GM19351 (cell line): ENCODE measurements at regions not wholly inside any gene's neighbourhood (a gene's known extent, or its start where the extent isn't known, plus 50 kb on each side); places are given as distances from the start of the nearest gene placed in this dataset.
"Not testable (repeated sequence)": the region's sequence is repeated elsewhere in the genome, so short reads cannot be mapped to it uniquely, and the experiment has no call there.

Source experiments
- ATAC-seq: cut with Tn5 transposase; IDR thresholded peaks from one replicate; pipeline ENCODE4 v1.9.1; 2021; ENCODE audit warnings: mild to moderate bottlenecking, moderate library complexity; ENCODE audit not compliant: unreplicated experiment

DNA sequence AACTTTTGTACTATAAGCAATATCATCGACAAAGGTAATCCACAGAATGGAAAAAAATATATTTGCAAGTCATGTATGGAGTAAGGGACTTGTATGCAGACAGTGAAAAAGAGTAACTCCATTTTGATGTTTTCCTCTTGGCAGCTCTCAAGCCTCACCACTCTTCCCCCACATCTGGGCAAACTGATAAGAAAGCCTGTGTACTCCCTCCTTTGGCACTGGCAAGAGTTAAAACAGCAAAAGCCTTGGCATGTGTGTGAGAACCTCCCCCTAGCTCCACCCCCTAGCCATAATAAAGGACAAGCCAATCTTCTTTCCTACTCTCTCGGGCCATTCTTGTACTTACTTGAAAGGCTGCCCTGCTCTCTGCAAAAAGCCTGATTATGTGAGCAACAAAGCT is 335.2 kb downstream of the LRATD1 start:
- ATAC-seq: no peak

DNA sequence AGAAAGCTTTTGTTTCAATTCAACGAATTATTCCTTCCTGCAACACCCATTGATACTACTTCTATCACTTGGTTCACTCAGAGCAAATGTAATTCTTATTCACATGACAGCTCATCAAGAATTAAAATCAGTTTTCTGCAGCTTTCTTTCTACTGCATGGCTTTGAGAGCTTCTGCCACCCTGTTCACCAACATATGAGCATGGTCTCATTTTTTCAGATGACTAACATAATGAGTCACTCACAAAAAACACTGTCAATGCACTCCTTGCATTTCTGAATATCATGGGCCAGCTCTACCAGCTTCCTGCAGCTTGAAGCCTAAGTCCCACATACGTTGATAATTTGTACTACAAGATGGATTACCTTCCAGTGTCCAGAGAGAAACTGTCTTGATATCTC is 342.9 kb downstream of the LRATD1 start:
- no peak for ATAC-seq

- ATAC-seq: no peak
Observed at GRCh38 chr2:14977021-14977420, 344.5 kb downstream of the LRATD1 start.

DNA sequence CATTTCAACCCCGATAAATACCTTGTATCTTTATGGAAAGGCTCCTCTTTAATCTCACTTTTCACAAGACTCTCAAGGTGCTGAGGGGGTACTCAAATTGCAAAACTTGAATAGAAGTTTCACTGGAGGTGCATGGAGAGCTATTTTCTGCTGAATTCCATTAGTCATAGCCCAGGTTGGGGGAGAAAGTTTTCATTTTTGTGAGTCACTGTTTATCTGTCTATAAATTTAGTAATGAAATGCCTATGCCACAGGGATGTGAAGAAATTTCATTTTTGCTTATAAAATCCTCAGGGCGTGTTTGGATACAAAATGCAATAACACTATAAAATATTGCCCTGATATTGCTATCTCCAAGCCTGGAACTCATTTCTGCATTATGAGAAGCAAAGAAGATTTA is 346.3 kb downstream of the LRATD1 start:
- no peak for ATAC-seq

DNA sequence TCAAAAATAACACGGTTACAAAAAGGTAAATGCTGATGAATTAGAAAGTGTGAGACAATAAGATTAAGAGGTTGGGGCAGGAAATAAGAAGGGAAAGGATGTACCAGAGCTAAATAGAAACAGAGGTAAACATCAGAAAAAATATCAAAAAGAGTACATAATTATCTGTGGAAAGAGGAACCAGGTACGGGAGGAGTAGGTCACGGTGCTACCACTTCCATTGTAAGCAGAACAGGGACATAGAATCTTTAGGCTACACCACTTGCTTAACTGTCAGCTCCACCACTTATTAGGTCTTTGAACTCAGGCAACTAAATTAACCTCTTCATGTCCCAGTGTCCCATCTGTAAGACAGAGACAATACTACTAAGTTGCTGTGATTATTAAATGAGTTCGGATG is 350.3 kb downstream of the LRATD1 start:
- ATAC-seq: no peak

GRCh38 chr2:14988600-14988999 is 356.1 kb downstream of the LRATD1 start:
- no peak for ATAC-seq

- ATAC-seq: no peak
Observed at GRCh38 chr2:14991723-14992122, 359.2 kb downstream of the LRATD1 start.

- ATAC-seq: no peak
Observed at GRCh38 chr2:14994721-14995120, 362.2 kb downstream of the LRATD1 start.

DNA sequence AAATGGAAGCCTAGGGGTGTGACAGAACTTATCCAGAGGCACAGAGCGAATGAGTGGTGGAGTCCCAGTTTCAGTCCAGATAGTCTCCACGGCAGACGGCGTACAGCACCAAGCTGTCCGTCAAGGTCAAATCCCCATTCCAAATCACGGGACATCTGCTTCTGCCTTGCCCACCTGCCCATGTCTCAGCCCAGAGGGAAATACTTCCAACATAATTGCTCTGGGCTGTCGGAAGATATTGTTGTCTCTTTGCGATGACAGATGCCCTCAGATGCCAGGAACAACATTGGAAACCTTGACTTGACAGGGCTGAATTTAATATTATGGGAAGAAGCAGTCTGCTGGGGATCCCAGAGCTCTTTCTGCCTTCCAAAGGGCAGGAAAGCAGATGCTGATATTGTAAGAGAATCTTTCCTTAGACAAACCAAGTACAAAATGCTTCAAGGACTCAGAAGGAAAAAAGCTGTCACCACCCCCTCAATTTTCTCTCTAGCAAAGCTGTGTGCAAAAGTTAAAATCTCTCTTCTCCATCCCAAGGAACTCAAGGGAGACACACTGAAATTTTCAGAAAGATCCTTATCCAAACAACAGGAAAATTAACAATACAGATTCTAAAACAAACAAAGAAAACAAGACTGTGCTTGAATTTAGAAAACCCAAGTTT is 364.0 kb downstream of the LRATD1 start:
- no peak for ATAC-seq

- ATAC-seq: no peak
Observed at GRCh38 chr2:14998546-14998945, 366.0 kb downstream of the LRATD1 start.

DNA sequence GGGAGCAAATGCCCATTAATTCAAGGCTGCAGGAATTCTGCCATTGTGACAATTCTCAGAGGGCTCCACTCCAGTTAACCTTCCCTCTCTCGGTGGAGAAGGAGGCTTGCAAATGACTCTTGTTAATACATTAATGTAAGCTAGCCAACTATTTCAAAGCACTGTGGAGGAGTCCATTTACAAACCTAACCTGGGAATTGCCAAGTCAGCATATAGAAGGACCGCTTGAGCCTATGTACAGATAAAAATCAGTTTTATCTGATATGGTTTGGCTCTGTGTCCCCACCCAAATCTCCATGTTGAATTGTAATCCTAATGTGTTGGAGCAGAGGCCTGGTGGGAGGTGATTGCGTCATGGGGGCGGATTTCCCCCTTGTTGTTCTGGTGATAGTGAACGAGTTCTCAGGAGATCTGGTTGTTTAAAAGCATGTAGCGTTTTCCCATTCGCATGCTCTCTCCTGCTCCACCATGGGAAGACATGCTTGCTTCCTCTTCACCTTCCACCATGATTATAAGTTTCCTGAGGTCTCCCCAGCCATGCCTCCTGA is 366.7 kb downstream of the LRATD1 start:
- no peak for ATAC-seq

DNA sequence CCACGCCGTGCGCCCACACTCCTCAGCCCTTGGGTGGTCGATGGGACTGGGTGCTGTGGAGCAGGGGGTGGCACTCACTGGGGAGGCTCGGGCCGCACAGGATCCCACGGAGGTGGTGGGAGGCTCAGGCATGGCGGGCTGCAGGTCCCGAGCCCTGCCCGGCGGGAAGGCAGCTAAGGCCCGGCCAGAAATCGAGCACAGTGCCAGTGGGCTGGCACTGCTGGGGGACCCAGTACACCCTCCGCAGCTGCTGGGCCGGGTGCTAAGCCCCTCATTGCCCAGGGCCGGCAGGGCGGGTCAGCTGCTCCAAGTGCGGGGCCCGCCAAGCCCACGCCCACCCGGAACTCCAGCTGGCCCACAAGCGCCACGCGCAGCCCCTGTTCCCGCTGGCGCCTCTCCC is 370.0 kb downstream of the LRATD1 start:
- ATAC-seq: not testable (repeated sequence)

DNA sequence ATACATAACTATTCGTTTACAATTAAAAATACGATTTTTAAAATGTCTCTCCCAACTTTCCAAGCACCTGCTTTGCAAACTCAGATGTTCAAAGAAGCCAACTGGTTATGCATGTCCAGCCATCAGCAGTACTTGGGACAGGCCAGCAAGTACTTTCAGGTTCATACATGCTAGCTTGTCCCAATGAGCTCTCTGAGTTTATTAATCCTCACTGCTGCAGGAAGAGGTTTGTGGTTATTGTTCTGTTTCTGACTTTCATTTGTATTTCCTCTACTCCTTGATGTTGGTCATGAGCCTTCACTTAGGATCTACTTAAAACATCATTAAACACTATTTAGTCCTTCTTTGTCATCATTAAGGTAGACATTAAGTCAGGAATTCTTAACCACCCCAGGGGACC is 374.1 kb downstream of the LRATD1 start:
- ATAC-seq: peak; percentile 77

DNA sequence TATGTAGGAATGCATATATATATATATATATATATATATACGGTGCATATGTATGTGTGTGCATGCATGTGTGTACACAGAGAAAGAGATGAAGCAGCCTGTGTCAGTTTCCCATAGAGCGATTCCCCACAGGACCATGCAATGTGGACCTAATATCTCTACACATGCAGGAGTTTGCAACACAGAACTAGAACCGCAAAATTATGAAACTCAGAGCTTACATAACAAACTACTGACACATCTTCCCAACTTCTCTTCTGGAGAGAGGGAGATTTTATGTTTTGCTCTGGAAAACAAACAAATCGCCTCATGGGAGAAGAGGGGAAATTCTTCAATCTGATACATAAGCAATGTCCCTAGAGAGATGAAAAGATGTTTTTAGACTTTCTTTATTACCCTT is 377.2 kb downstream of the LRATD1 start:
- ATAC-seq: no peak

DNA sequence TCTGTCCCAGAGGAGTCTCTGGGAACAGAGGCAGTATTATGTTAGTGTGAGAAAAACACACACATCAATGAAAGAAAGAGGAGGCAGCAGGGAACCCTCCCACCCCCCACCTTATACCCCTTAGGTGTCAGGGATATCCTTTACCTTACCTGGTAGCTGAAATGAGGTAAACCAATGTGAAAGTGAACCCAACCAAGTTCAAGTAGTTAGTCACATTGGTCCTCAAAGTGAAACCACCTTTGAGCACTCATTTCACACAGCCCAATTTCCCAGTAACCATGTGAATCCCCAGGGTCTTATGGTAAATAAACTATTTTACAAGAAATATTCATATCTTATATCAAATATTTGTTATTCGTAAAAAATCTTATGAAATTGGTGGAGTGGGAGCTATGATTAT is 377.8 kb downstream of the LRATD1 start:
- ATAC-seq: peak; percentile 73

DNA sequence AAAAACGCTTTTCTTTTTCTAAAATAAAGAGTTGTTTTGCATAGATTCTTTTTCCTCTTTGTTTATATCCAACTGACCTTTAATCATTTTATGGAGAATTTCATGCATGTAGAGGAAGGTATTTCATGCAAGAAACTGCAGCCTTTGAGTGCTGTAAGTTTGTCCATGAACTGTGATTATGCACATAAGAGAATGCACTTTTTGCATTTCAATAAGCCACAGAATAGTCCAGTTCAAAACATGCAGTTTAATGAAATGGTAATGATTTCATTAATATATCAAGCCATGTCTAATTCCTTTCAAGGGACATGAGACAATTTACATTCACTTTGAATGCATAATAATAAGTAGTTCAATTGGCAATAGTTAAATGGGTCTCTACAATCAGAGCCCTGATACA is 386.3 kb downstream of the LRATD1 start:
- ATAC-seq: no peak

GRCh38 chr2:15023221-15023620 is 390.7 kb downstream of the LRATD1 start:
- no peak for ATAC-seq

DNA sequence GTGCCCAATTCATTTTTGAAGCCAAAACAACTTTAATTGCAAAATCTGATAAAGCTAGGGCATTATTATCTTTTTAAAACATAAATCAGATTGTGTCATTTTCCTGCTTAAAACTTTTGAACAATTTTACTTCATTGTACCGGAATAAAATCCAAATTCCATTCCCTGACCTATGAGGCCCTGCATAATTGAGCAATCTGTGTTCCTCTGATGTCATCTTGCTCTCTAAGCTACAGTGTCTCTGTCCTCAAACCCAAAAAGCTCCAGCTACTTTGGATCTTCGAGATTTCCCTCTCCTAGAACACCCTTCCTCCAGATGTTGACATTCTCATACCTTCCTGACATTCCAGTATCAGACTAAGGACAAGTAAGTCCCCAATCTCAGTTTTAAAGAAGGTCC is 395.9 kb downstream of the LRATD1 start:
- no peak for ATAC-seq

DNA sequence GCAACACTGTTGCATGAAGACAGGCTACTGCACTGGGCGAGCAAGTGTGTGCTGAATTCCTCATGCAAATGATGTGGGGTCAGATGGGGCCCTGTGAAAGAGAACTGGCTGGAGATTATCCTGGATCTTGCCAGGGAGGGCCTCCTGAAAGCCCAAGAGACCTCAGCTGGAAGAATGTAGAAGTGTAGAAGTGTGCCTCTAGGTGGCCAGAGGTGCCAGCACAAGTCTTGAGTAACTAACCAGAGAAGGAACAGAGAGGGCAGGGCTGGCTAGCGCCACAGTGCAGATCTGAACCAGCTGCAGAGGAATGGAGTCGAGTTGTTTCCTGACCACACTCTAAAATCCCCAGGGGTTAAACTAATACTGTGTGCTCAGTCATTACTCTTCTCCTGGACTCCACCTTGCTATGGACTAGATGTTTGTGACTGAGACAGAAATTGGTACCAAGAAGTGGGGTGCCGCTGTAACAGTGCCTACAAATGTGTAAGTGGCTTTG is 399.3 kb downstream of the LRATD1 start:
- peak; percentile 95 for ATAC-seq

DNA sequence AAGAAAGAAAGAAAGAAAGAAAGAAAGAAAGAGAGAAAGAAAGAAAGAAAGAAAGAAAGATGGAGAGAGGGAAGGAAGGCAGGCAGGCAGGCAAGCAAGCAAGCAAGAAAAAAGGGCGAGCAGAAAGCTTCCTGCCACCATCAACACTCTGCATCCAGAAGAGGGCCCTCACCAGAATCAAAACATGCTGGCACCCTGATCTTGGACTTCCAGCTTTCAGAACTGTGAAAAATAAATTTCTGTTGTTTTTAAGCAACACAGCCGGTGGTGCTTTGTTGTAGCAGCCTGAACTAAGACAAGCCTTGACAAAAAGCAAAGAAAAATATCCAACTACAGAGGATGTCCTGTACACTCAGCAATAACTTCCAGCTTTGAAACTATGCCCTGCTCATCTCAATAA is 401.7 kb downstream of the LRATD1 start:
- ATAC-seq: no peak

GRCh38 chr2:15034860-15035259 is 402.3 kb downstream of the LRATD1 start:
- no peak for ATAC-seq

DNA sequence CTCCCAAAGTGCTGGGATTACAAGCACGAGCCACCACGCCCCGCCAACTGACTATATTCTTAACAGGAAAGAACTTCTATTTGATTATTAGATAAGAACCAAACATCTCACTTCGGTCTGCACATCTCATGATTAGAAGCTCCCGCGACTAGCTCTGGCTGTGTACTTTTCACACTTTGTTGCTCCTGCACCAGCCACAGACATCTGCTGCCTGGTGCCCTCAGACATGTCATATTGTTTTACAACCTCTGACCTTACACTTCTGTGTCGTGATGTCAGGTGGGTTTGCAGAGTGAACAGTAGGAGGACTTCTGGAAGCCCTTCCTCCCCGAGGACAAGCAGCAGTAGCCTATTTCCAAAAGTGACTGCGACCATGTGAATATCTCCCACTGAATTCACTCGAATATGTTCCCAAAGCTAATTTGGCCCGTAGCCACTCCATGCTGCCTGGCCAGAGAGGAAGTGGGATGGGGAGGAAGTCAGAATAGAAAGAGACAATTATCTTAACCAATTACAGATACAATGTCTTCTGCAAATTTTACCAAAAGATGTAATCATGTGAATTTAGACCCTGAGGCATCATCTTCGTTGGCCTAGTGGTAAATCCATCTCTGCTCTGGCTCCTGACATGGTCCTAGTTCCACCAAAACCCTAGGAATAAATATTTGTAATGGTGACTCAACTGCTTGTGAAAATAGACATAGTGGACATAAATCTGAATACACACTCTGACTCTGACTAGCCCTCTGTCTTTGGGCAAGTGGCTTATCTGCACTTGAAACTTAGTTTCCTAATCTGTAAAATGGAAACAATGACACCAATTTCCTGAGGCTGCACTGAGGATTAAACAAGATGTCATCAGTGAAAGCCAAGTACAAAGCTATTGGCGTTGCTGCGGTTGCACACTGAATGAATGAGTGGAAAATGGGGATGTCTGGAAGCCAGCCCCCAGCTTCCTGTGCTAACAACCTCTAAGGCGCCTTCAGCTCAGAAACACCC is 406.1 kb downstream of the LRATD1 start:
- no peak for ATAC-seq
